Natural killer cell (primary cell): ENCODE measurements at regions not wholly inside any gene's neighbourhood (a gene's known extent, or its start where the extent isn't known, plus 50 kb on each side); places are given as distances from the start of the nearest gene placed in this dataset.

Source experiments
- ATAC-seq, 3 donors: fragments of 150-1000 bp in 2 of 3; fragments of 200-7000 bp in 1 of 3; cut with Tn5 transposase; 1 replicate in 1 of 3; 2 replicates in 2 of 3; pipeline ENCODE4 v1.10.0; 2021; ENCODE audit warnings: mild to moderate bottlenecking in 2 of 3, moderate library complexity in 2 of 3
- DNase-seq, 2 donors: peaks; one replicate each; pipeline versions ENCODE4 v3.0.0 to v3.0.0-alpha.2; 2013 to 2021; ENCODE audit warnings: mixed read lengths in 1 of 2
- H3K27ac ChIP-seq: one replicate; pipeline ENCODE4 v1.5.1; 2013; ENCODE audit warnings: mild to moderate bottlenecking, low read length
- H3K27me3 ChIP-seq: one replicate; pipeline ENCODE4 v1.6.1; 2013; ENCODE audit warnings: low read length; ENCODE audit not compliant: control insufficient read depth, insufficient read depth
- H3K36me3 ChIP-seq: one replicate; pipeline ENCODE4 v1.6.1; 2013; ENCODE audit warnings: low read length; ENCODE audit not compliant: control insufficient read depth, insufficient read depth
- H3K4me1 ChIP-seq: one replicate; pipeline ENCODE4 v1.6.1; 2013; ENCODE audit warnings: low read length; ENCODE audit not compliant: control insufficient read depth, insufficient read depth
- H3K4me3 ChIP-seq: one replicate; pipeline ENCODE4 v1.5.1; 2013; ENCODE audit warnings: low read length
- H3K9me3 ChIP-seq: one replicate; pipeline ENCODE4 v1.6.1; 2013; ENCODE audit warnings: low read length; ENCODE audit not compliant: control insufficient read depth, insufficient read depth
- H3K27ac Mint-ChIP-seq, 2 donors: one replicate each; pipeline ENCODE4 v1.8.0; 2022; ENCODE audit warnings: mild to moderate bottlenecking in 2 of 2, mixed read lengths in 2 of 2, moderate library complexity in 1 of 2
- H3K27me3 Mint-ChIP-seq, 2 donors: one replicate each; pipeline ENCODE4 v1.8.0; 2022; ENCODE audit warnings: low read depth in 2 of 2, mixed read lengths in 2 of 2
- H3K36me3 Mint-ChIP-seq: one replicate; pipeline ENCODE4 v1.8.0; 2022; ENCODE audit warnings: mixed read lengths
- H3K4me1 Mint-ChIP-seq, 2 donors: one replicate each; pipeline ENCODE4 v1.8.0; 2022; ENCODE audit warnings: mixed read lengths in 2 of 2
- H3K4me3 Mint-ChIP-seq: one replicate; pipeline ENCODE4 v1.8.0; 2022; ENCODE audit warnings: mild to moderate bottlenecking, moderate library complexity, mixed read lengths
- H3K9me3 Mint-ChIP-seq, 2 donors: one replicate each; pipeline ENCODE4 v1.8.0; 2022; ENCODE audit warnings: mixed read lengths in 2 of 2
- CTCF ChIP-seq: fragments of 200-600 bp; IDR thresholded peaks from one replicate; pipeline ENCODE4 v1.8.0; 2022; ENCODE audit warnings: antibody characterized with exemption
- WGBS: methylation state at CpG from one replicate; pipeline ENCODE4 v1.1.7; 2013; ENCODE audit warnings: missing lambda C conversion rate; ENCODE audit not compliant: insufficient coverage; 5-methylcytosine and 5-hydroxymethylcytosine counted together
- intact Hi-C: fragments of 100-400 bp; cut with micrococcal nuclease; formaldehyde crosslinking; loops from one replicate; pipeline ENCODE4 v1.14.2; 2022

- Mint-ChIP-seq H3K4me1 (no peaks in the 10 kb centered on the region), H3K27me3 (no peaks in the 10 kb centered on the region), H3K4me3 (no peak overlapping the region), H3K36me3 (peaks cover 8% of the 10 kb centered on the region), H3K27ac (no peak overlapping the region), H3K9me3 (peaks cover 12 to 13% of the 10 kb centered on the region in 2 donors)
- no peaks in the 10 kb centered on the region for H3K27me3 ChIP-seq
- no peak for TF ChIP-seq CTCF
- no peak overlapping the region for H3K27ac ChIP-seq
- H3K9me3 ChIP-seq, result no peaks in the 10 kb centered on the region
- no peaks in the 10 kb centered on the region for H3K4me1 ChIP-seq
- H3K4me3 ChIP-seq, result no peak overlapping the region
- intact Hi-C loops, result no loop called here
- WGBS, result no CpG with 5 or more reads among the region's 1 CpG
- no peak for DNase-seq
- no peak for ATAC-seq
- H3K36me3 ChIP-seq, result no peaks in the 10 kb centered on the region
Measured at GRCh38 chr12:78666584-78666983, 198.0 kb upstream of the SYT1 start.

- no peaks in the 10 kb centered on the region for H3K27me3 ChIP-seq
- no peak overlapping the region for H3K27ac ChIP-seq
- intact Hi-C loops, result no loop called here
- Mint-ChIP-seq H3K27ac (no peak overlapping the region), H3K4me3 (no peak overlapping the region), H3K4me1 (no peaks in the 10 kb centered on the region), H3K27me3 (no peaks in the 10 kb centered on the region), H3K36me3 (peaks cover 2% of the 10 kb centered on the region), H3K9me3 (peaks cover 8 to 10% of the 10 kb centered on the region in 2 donors)
- H3K36me3 ChIP-seq, result no peaks in the 10 kb centered on the region
- DNase-seq (no peak), ATAC-seq (no peak)
- H3K4me1 ChIP-seq, result no peaks in the 10 kb centered on the region
- no peak for TF ChIP-seq CTCF
- H3K9me3 ChIP-seq, result no peaks in the 10 kb centered on the region
- no peak overlapping the region for H3K4me3 ChIP-seq
- 100% methylated on average over 3 of the region's 4 CpGs for WGBS
Measured at GRCh38 chr12:78671295-78671694, 193.3 kb upstream of the SYT1 start.

- no peak overlapping the region for H3K4me3 Mint-ChIP-seq
- Histone ChIP-seq H3K4me3 (no peak overlapping the region), H3K4me1 (no peaks in the 10 kb centered on the region), H3K27ac (no peak overlapping the region), H3K9me3 (no peaks in the 10 kb centered on the region), H3K36me3 (no peaks in the 10 kb centered on the region), H3K27me3 (no peaks in the 10 kb centered on the region)
- peaks cover 6 to 10% of the 10 kb centered on the region in 2 donors for H3K9me3 Mint-ChIP-seq
- no peak for TF ChIP-seq CTCF
- no peaks in the 10 kb centered on the region for H3K27me3 Mint-ChIP-seq
- no peak for ATAC-seq
- H3K4me1 Mint-ChIP-seq, result no peaks in the 10 kb centered on the region
- intact Hi-C loops, result no loop called here
- H3K27ac Mint-ChIP-seq, result no peak overlapping the region
- DNase-seq, result no peak
- 100% methylated on average over 1 of the region's 2 CpGs for WGBS
- H3K36me3 Mint-ChIP-seq, result no peaks in the 10 kb centered on the region
Measured at GRCh38 chr12:78672033-78672432, 192.5 kb upstream of the SYT1 start.

GRCh38 chr12:78674311-78675090 lies 190.1 kb upstream of the SYT1 start:
- Histone ChIP-seq H3K27me3 (no peaks in the 10 kb centered on the region), H3K4me1 (no peaks in the 10 kb centered on the region), H3K4me3 (no peak overlapping the region), H3K36me3 (no peaks in the 10 kb centered on the region), H3K9me3 (peaks cover 2% of the 10 kb centered on the region), H3K27ac (no peak overlapping the region)
- WGBS, result 67% methylated on average over 1 of the region's 2 CpGs
- ATAC-seq (no peak), DNase-seq (no peak)
- Mint-ChIP-seq H3K4me1 (no peaks in the 10 kb centered on the region), H3K9me3 (peaks cover 7 to 8% of the 10 kb centered on the region in 2 donors), H3K27ac (no peak overlapping the region), H3K27me3 (no peaks in the 10 kb centered on the region), H3K4me3 (no peak overlapping the region), H3K36me3 (no peaks in the 10 kb centered on the region)
- no peak for TF ChIP-seq CTCF
- intact Hi-C loops, result no loop called here
